Mammary epithelial cell (primary cell): ENCODE measurements at regions not wholly inside any gene's neighbourhood (a gene's known extent, or its start where the extent isn't known, plus 50 kb on each side); places are given as distances from the start of the nearest gene placed in this dataset.

ENCODE experiments used
- EZH2 ChIP-seq: IDR thresholded peaks from 2 replicates; pipeline ENCODE4 v1.6.1; 2012; ENCODE audit warnings: low read length, inconsistent platforms, borderline replicate concordance
- TF ChIP-seq, protein P1 (sequence below), 2 donors: IDR thresholded peaks in 1 of 2; conservative IDR thresholded peaks in 1 of 2; 2 replicates each; pipeline ENCODE4 v1.5.1; 2011 to 2012; ENCODE audit warnings: inconsistent platforms in 2 of 2, low read length in 2 of 2, mild to moderate bottlenecking in 2 of 2, control low read depth in 1 of 2, low read depth in 1 of 2; ENCODE audit not compliant: insufficient read depth in 1 of 2; ENCODE audit errors: extremely low read depth in 1 of 2

DNA sequence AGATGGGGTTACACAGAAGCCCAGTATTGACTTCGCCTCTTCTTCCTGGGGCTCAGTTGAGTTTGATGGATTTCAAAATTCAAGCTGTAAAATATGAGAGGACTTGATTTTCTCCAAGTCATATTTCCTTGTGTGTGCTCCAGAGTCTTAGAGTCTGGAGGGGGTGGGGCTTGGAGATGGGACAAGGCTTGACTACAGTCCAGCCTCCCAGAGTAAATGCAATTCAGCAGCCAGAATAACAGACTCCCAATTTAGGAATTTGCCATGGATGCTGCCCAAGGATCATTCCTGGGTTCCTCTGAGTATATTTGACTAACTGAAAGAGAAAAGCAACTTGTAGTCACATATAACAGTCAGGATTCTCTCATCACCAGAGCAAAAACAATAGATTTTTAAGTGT, 53.7 kb upstream of the RBPJ start:
- TF ChIP-seq, protein P1, sequence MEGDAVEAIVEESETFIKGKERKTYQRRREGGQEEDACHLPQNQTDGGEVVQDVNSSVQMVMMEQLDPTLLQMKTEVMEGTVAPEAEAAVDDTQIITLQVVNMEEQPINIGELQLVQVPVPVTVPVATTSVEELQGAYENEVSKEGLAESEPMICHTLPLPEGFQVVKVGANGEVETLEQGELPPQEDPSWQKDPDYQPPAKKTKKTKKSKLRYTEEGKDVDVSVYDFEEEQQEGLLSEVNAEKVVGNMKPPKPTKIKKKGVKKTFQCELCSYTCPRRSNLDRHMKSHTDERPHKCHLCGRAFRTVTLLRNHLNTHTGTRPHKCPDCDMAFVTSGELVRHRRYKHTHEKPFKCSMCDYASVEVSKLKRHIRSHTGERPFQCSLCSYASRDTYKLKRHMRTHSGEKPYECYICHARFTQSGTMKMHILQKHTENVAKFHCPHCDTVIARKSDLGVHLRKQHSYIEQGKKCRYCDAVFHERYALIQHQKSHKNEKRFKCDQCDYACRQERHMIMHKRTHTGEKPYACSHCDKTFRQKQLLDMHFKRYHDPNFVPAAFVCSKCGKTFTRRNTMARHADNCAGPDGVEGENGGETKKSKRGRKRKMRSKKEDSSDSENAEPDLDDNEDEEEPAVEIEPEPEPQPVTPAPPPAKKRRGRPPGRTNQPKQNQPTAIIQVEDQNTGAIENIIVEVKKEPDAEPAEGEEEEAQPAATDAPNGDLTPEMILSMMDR (conservative IDR thresholded peaks at IDR 0.05 in 1 of 2, IDR thresholded peaks at IDR 0.05 in 1 of 2; ENCODE audit: extremely low read depth in 1 of 2, insufficient read depth in 1 of 2, low read depth in 1 of 2, low read length in 2 of 2), result no peak
- no peak for TF ChIP-seq EZH2
